ENCODE measurements at regions not wholly inside any gene's neighbourhood (a gene's known extent, or its start where the extent isn't known, plus 50 kb on each side); places are given as distances from the start of the nearest gene placed in this dataset.
A peak's percentile ranks its signal among the peaks of the same experiment; 100 is the strongest.

- peak; percentile 18 for DNase-seq
These were observed 393.1 kb downstream of the KLF12 start for GRCh38 chr13:73741111-73741510.

GRCh38 chr13:73740666-73741065 is 393.5 kb downstream of the KLF12 start:
- DNase-seq, result no peak

- no peak for DNase-seq
These were observed 394.8 kb downstream of the KLF12 start for GRCh38 chr13:73739394-73739793.

GRCh38 chr13:73738626-73739025 is 395.6 kb downstream of the KLF12 start:
- no peak for DNase-seq

- DNase-seq, result no peak
These were observed 397.0 kb downstream of the KLF12 start for GRCh38 chr13:73737214-73737613.

GRCh38 chr13:73733706-73734105 is 400.5 kb downstream of the KLF12 start:
- no peak for DNase-seq

- DNase-seq, result no peak
These were observed 401.9 kb downstream of the KLF12 start for GRCh38 chr13:73732350-73732749.

GRCh38 chr13:73731564-73731963 is 402.6 kb downstream of the KLF12 start:
- DNase-seq, result no peak

GRCh38 chr13:73730014-73730413 is 404.2 kb downstream of the KLF12 start:
- no peak for DNase-seq

GRCh38 chr13:73729046-73729445 is 405.2 kb downstream of the KLF12 start:
- no peak for DNase-seq

- peak; percentile 16 for DNase-seq
These were observed 412.1 kb downstream of the KLF12 start for GRCh38 chr13:73722120-73722519.

- no peak for DNase-seq
These were observed 412.6 kb downstream of the KLF12 start for GRCh38 chr13:73721571-73721970.

GRCh38 chr13:73720216-73720840 is 413.9 kb downstream of the KLF12 start:
- DNase-seq, result no peak

- DNase-seq, result no peak
These were observed 416.0 kb downstream of the KLF12 start for GRCh38 chr13:73718246-73718645.

GRCh38 chr13:73717632-73718031 is 416.6 kb downstream of the KLF12 start:
- peak; percentile 38 for DNase-seq

- DNase-seq, result no peak
These were observed 418.2 kb downstream of the KLF12 start for GRCh38 chr13:73715911-73716510.

GRCh38 chr13:73715114-73715910 is 418.9 kb downstream of the KLF12 start:
- DNase-seq, result peak; percentile 67

- DNase-seq, result peak; percentile 41
These were observed 419.7 kb downstream of the KLF12 start for GRCh38 chr13:73714522-73714921.

GRCh38 chr13:73708393-73708985 is 425.7 kb downstream of the KLF12 start:
- peak; percentile 68 for DNase-seq

GRCh38 chr13:73704587-73704986 is 429.6 kb downstream of the KLF12 start:
- DNase-seq, result no peak

- no peak for DNase-seq
These were observed 430.6 kb downstream of the KLF12 start for GRCh38 chr13:73703606-73704005.

GRCh38 chr13:73702419-73703071 is 431.7 kb downstream of the KLF12 start:
- DNase-seq, result peak; percentile 60

- DNase-seq, result no peak
These were observed 433.0 kb downstream of the KLF12 start for GRCh38 chr13:73701160-73701559.

All from CD4-positive, alpha-beta T cell treated with Interleukin-6 for 4 hours (primary cell).